Activated naive CD4-positive, alpha-beta T cell (primary cell): ENCODE measurements at regions not wholly inside any gene's neighbourhood (a gene's known extent, or its start where the extent isn't known, plus 50 kb on each side); places are given as distances from the start of the nearest gene placed in this dataset.
"Not testable (repeated sequence)": the region's sequence is repeated elsewhere in the genome, so short reads cannot be mapped to it uniquely, and the experiment has no call there.

Experiments used
- DNase-seq, 4 experiments: peaks; one replicate each; lab custom pipeline; 2025; lab: John Stamatoyannopoulos, UW

GRCh38 chr3:156048483-156048882 lies 71.9 kb upstream of the KCNAB1 start:
- DNase-seq: not testable (repeated sequence)

DNA sequence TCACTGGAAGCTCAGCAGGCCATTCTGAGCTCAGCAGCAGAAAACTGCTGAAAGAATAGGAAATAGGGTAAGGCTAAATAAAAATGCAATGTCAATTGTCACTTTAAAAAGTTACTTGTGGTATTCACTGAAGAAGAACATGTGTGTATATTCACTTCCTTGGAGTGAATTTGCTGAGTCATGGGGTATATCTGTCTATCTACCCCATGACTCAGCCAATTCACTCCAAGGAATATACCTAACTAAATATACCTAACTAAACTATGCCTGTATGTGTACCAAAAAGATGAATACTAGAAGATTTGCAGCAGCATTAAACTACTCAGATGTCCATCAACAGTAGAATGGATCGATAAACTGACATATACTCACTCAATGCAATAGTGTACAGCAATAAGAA lies 69.5 kb upstream of the KCNAB1 start:
- DNase-seq: no peak

DNA sequence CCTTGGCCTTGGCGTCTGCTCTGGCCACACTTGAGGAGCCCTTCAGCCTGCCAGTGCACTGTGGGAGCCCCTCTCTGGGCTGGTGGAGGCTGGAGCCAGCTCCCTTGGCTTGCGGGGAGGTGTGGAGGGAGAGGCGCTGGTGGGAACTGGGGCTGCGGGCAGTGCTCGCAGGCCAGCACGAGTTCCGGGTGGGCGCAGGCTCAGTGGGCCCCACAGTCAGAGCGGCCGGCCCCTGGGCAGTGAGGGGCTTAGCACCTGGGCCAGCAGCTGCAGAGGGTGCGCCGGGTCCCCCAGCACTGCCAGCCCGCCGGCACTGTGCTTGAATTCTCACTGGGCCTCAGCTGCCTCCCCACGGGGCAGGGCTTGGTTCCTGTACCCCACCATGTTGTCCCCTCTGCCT lies 68.7 kb upstream of the KCNAB1 start:
- no peak for DNase-seq

DNA sequence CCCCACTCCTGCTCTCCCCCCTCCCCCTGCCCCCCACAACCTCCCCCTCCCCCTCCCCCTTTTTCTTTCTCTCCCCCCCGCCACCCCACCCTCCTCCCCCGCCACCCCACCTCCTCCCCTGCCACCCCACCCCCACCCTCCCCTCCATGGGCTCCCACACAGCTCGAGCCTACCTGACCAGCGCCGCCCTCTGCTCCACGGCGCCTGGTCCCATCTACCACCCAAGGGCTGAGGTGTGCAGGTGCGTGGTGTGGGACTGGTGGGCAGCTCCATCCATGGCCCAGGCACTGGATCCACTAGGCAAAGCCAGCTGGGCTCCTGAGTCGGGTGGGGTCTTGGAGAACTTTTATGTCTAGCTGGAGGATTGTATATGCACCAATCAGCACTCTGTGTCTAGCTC lies 68.3 kb upstream of the KCNAB1 start:
- DNase-seq: no peak

DNA sequence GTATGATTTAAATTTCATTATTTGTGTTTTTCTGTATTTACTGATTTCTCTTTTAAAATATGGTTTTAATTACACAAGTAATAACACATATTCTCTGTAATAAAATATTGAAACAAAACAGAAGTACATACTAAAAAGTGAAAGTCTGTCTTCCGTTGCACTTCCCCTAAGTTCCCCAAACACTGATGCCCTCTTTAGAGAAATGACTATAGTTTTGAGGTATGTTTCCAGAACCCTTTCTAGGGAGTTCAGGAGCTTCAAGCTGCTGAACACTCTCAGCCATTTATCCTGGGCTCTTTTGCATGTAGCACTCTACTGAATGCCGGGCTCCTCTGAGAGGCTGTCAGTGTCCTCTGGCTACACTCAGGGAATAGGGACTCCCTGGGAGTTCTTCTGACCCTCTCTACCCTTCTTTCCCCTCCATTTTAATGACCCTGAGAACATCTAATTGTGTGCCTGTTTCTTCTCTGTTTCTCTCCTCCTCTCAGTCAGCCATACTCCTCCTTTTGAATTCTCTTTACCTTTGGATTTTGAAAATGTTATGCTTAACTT lies 60.4 kb upstream of the KCNAB1 start:
- DNase-seq: no peak

- DNase-seq: not testable (repeated sequence)
Observed at GRCh38 chr3:156068151-156068550, 52.2 kb upstream of the KCNAB1 start.

DNA sequence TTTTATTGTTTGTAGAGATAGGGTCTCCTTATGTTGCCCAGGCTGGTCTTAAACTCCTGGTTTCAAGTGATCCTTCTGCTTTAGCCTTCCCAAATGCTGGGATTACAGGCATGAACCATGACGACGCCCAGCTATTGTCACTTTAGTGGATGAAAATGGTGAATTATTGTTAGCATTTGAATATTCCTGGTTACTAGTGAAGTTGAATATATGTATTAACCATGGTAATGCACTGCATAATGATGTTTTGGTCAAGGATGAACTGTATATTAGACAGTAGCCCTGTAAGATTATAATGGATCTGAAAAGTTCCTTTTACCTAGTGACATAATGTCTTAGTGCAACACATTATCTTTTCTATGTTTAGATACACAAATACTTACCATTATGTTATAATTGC lies 50.4 kb upstream of the KCNAB1 start:
- no peak for DNase-seq
